Stomach (tissue), 4 donors: ENCODE measurements at regions not wholly inside any gene's neighbourhood (a gene's known extent, or its start where the extent isn't known, plus 50 kb on each side); places are given as distances from the start of the nearest gene placed in this dataset.

ENCODE experiments used
- EP300 ChIP-seq: sonication (generic); formaldehyde crosslinking; IDR thresholded peaks from one replicate; pipeline ENCODE4 v1.6.1; 2017; ENCODE audit warnings: antibody characterized with exemption
- POLR2A ChIP-seq, 4 donors: fragments of 450-650 bp; IDR thresholded peaks; one replicate each; pipeline ENCODE4 v1.6.1; 2016; ENCODE audit warnings: antibody characterized with exemption in 4 of 4, control low read depth in 2 of 4, mild to moderate bottlenecking in 1 of 4, moderate library complexity in 1 of 4
- POLR2AphosphoS5 ChIP-seq, 3 donors: sonication (generic); formaldehyde crosslinking; IDR thresholded peaks; one replicate each; pipeline ENCODE4 v1.6.1; 2016; ENCODE audit warnings: antibody characterized with exemption in 3 of 3
- TF ChIP-seq, protein P1 (sequence below), 7 experiments: fragments of 450-650 bp in 4 of 7; fragments of 200-600 bp in 3 of 7; sonication (generic) in 3 of 7; IDR thresholded peaks; one replicate each; pipeline ENCODE4 v1.5.1; 2016 to 2019; ENCODE audit warnings: antibody characterized with exemption in 7 of 7, control low read depth in 2 of 7, mild to moderate bottlenecking in 1 of 7

- TF ChIP-seq, protein P1, sequence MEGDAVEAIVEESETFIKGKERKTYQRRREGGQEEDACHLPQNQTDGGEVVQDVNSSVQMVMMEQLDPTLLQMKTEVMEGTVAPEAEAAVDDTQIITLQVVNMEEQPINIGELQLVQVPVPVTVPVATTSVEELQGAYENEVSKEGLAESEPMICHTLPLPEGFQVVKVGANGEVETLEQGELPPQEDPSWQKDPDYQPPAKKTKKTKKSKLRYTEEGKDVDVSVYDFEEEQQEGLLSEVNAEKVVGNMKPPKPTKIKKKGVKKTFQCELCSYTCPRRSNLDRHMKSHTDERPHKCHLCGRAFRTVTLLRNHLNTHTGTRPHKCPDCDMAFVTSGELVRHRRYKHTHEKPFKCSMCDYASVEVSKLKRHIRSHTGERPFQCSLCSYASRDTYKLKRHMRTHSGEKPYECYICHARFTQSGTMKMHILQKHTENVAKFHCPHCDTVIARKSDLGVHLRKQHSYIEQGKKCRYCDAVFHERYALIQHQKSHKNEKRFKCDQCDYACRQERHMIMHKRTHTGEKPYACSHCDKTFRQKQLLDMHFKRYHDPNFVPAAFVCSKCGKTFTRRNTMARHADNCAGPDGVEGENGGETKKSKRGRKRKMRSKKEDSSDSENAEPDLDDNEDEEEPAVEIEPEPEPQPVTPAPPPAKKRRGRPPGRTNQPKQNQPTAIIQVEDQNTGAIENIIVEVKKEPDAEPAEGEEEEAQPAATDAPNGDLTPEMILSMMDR (IDR thresholded peaks at IDR 0.05): no peak
- TF ChIP-seq POLR2A (IDR thresholded peaks at IDR 0.05): no peak
- TF ChIP-seq POLR2AphosphoS5 (IDR thresholded peaks at IDR 0.05): no peak
- TF ChIP-seq EP300: no peak
Observed at GRCh38 chr4:141909541-141909940, 273.2 kb downstream of the IL15 start.
